ENCODE measurements at regions not wholly inside any gene's neighbourhood (a gene's known extent, or its start where the extent isn't known, plus 50 kb on each side); places are given as distances from the start of the nearest gene placed in this dataset.

DNA sequence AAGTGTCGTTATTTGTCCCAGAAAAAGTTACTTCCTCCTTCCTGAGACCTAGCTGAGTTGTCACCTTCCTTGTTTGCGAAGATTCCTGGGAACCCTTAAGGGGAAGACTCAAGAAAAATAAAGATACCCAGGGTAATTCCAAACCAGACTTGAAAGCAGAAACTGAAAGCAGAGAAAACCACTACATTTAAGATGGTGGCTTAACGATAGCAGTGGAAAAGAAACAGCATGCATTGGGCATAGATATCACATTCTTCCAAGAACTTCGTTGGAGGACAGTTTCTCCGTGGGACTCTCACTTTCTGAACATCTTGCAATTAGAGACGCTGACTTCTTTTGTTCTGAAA is 89.1 kb downstream of the FAM76B start:
- TF ChIP-seq, protein P1, sequence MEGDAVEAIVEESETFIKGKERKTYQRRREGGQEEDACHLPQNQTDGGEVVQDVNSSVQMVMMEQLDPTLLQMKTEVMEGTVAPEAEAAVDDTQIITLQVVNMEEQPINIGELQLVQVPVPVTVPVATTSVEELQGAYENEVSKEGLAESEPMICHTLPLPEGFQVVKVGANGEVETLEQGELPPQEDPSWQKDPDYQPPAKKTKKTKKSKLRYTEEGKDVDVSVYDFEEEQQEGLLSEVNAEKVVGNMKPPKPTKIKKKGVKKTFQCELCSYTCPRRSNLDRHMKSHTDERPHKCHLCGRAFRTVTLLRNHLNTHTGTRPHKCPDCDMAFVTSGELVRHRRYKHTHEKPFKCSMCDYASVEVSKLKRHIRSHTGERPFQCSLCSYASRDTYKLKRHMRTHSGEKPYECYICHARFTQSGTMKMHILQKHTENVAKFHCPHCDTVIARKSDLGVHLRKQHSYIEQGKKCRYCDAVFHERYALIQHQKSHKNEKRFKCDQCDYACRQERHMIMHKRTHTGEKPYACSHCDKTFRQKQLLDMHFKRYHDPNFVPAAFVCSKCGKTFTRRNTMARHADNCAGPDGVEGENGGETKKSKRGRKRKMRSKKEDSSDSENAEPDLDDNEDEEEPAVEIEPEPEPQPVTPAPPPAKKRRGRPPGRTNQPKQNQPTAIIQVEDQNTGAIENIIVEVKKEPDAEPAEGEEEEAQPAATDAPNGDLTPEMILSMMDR (IDR thresholded peaks at IDR 0.05): no peak
- no peak for TF ChIP-seq POLR2A (IDR thresholded peaks at IDR 0.05)

Data from Peyer's patch (tissue), 4 donors.